Spleen (tissue), 11 donors: ENCODE measurements at regions not wholly inside any gene's neighbourhood (a gene's known extent, or its start where the extent isn't known, plus 50 kb on each side); places are given as distances from the start of the nearest gene placed in this dataset.

ENCODE experiments used
- DNase-seq: peaks from one replicate; pipeline ENCODE4 v3.0.0-alpha.2; 2020
- H3K27ac ChIP-seq, 8 donors: fragments of 200-600 bp; sonication (generic) in 7 of 8; 1 replicate in 4 of 8; 2 replicates in 4 of 8; pipeline versions ENCODE4 v1.5.0 to v1.8.0; 2016 to 2021; ENCODE audit warnings: inconsistent platforms in 4 of 8, mild to moderate bottlenecking in 4 of 8, moderate library complexity in 1 of 8
- H3K27me3 ChIP-seq, 7 donors: fragments of 200-600 bp; sonication (generic) in 6 of 7; replicated peaks in 1 of 7; 1 replicate in 4 of 7; 2 replicates in 3 of 7; pipeline versions ENCODE4 v1.5.0 to v1.8.0; 2016 to 2021; ENCODE audit warnings: inconsistent platforms in 3 of 7, mild to moderate bottlenecking in 1 of 7
- H3K36me3 ChIP-seq, 6 donors: fragments of 200-600 bp; sonication (generic) in 5 of 6; 1 replicate in 4 of 6; 2 replicates in 2 of 6; pipeline versions ENCODE4 v1.5.0 to v1.8.0; 2016 to 2021; ENCODE audit warnings: inconsistent platforms in 2 of 6
- H3K4me1 ChIP-seq, 6 donors: fragments of 200-600 bp; sonication (generic) in 5 of 6; 1 replicate in 3 of 6; 2 replicates in 3 of 6; pipeline versions ENCODE4 v1.5.0 to v1.8.0; 2016 to 2021; ENCODE audit warnings: inconsistent platforms in 3 of 6
- H3K4me3 ChIP-seq, 8 donors: fragments of 200-600 bp; sonication (generic) in 7 of 8; 1 replicate in 4 of 8; 2 replicates in 4 of 8; pipeline versions ENCODE4 v1.5.0 to v1.8.0; 2016 to 2021; ENCODE audit warnings: inconsistent platforms in 4 of 8, mild to moderate bottlenecking in 4 of 8, moderate library complexity in 2 of 8
- H3K9me3 ChIP-seq, 8 donors: fragments of 200-600 bp; sonication (generic) in 7 of 8; 1 replicate in 4 of 8; 2 replicates in 4 of 8; pipeline versions ENCODE4 v1.5.0 to v1.8.0; 2016 to 2021; ENCODE audit warnings: inconsistent platforms in 4 of 8
- CTCF ChIP-seq, 11 experiments: fragments of 200-600 bp in 7 of 11; fragments of 450-650 bp in 4 of 11; sonication (generic) in 4 of 11; IDR thresholded peaks in 8 of 11; conservative IDR thresholded peaks in 3 of 11; 1 replicate in 7 of 11; 2 replicates in 4 of 11; pipeline versions ENCODE4 v1.4.0 to v1.8.0; 2016 to 2021; ENCODE audit warnings: antibody characterized with exemption in 11 of 11, inconsistent platforms in 4 of 11, mild to moderate bottlenecking in 1 of 11
- POLR2A ChIP-seq, 3 donors: fragments of 450-650 bp; IDR thresholded peaks; one replicate each; pipeline ENCODE4 v1.5.1; 2017; ENCODE audit warnings: antibody characterized with exemption in 3 of 3, mild to moderate bottlenecking in 1 of 3
- POLR2AphosphoS5 ChIP-seq, 3 donors: sonication (generic); formaldehyde crosslinking; IDR thresholded peaks; one replicate each; pipeline ENCODE4 v1.5.1; 2017; ENCODE audit warnings: antibody characterized with exemption in 3 of 3
- WGBS, 5 donors: extraction: QIAGEN DNeasy Blood & Tissue Kit in 3 of 5; methylation state at CpG; one replicate each; pipeline versions ENCODE4 v1.1.5 to v1.1.7; 2013 to 2018; 5-methylcytosine and 5-hydroxymethylcytosine counted together
- intact Hi-C: fragments of 100-400 bp; cut with DNase I; formaldehyde crosslinking; loops from one replicate; pipeline ENCODE4 v1.15.0; 2023; ENCODE audit warnings: low total_unique reads
- donor health status: healthy with polysubstance abuse.
- donor health status: DM: no; HTN: no; CAD: no; lungs with moderate emphysema.
- donor health status: DM: no; HTN: no; CAD: no.
- donor health status: Bipolar disorder and iron deficiency.
- donor health status: healthy.
- donor health status: DM: no; HTN: no; CAD: no.
- donor health status: DM: yes; HTN: yes; CAD: no.

- Histone ChIP-seq H3K27ac (no peak overlapping the region), H3K4me1 (no peaks in the 10 kb centered on the region), H3K9me3 (no peaks in the 10 kb centered on the region), H3K4me3 (no peak overlapping the region), H3K27me3 (peaks cover 0 to 7% (median 0%) of the 10 kb centered on the region in 7 donors), H3K36me3 (no peaks in the 10 kb centered on the region)
- TF ChIP-seq POLR2A (IDR thresholded peaks at IDR 0.05) (no peak), POLR2AphosphoS5 (IDR thresholded peaks at IDR 0.05) (no peak), CTCF (IDR thresholded peaks at IDR 0.05 in 8 of 11, conservative IDR thresholded peaks at IDR 0.05 in 3 of 11) (no peak)
- DNase-seq = no peak
- 35 to 49% (median 41%) methylated on average over 4 of the region's 4 CpGs for WGBS, 5 donors
- intact Hi-C loops = no loop called here
Observed at GRCh38 chr6:142679907-142680700, 264.9 kb downstream of the HIVEP2 start.

GRCh38 chr6:142681099-142681498 lies 263.9 kb downstream of the HIVEP2 start:
- peaks cover 0 to 7% (median 0%) of the 10 kb centered on the region in 7 donors for H3K27me3 ChIP-seq
- H3K9me3 ChIP-seq = no peaks in the 10 kb centered on the region
- DNase-seq = no peak
- intact Hi-C loops = no loop called here
- H3K27ac ChIP-seq = no peak overlapping the region
- H3K4me3 ChIP-seq = no peak overlapping the region
- TF ChIP-seq CTCF (IDR thresholded peaks at IDR 0.05 in 8 of 11, conservative IDR thresholded peaks at IDR 0.05 in 3 of 11) = no peak
- TF ChIP-seq POLR2AphosphoS5 (IDR thresholded peaks at IDR 0.05) = no peak
- no peak for TF ChIP-seq POLR2A (IDR thresholded peaks at IDR 0.05)
- H3K4me1 ChIP-seq = no peaks in the 10 kb centered on the region
- WGBS, 5 donors = 90 to 96% (median 94%) methylated on average over 5 of the region's 5 CpGs
- H3K36me3 ChIP-seq = no peaks in the 10 kb centered on the region

GRCh38 chr6:142682985-142683384 lies 262.0 kb downstream of the HIVEP2 start:
- intact Hi-C loops = no loop called here
- DNase-seq = no peak
- WGBS, 5 donors = 68 to 98% (median 95%) methylated on average over 2 of the region's 2 CpGs
- no peaks in the 10 kb centered on the region for H3K36me3 ChIP-seq
- no peak for TF ChIP-seq POLR2AphosphoS5 (IDR thresholded peaks at IDR 0.05)
- TF ChIP-seq CTCF (IDR thresholded peaks at IDR 0.05 in 8 of 11, conservative IDR thresholded peaks at IDR 0.05 in 3 of 11) = no peak
- TF ChIP-seq POLR2A (IDR thresholded peaks at IDR 0.05) = no peak
- H3K27me3 ChIP-seq = no peaks in the 10 kb centered on the region
- H3K27ac ChIP-seq = no peak overlapping the region
- H3K9me3 ChIP-seq = no peaks in the 10 kb centered on the region
- no peak overlapping the region for H3K4me3 ChIP-seq
- H3K4me1 ChIP-seq = no peaks in the 10 kb centered on the region

- WGBS, 5 donors = 81 to 90% (median 85%) methylated on average over 6 of the region's 6 CpGs
- TF ChIP-seq CTCF (IDR thresholded peaks at IDR 0.05 in 8 of 11, conservative IDR thresholded peaks at IDR 0.05 in 3 of 11) (no peak), POLR2AphosphoS5 (IDR thresholded peaks at IDR 0.05) (no peak), POLR2A (IDR thresholded peaks at IDR 0.05) (no peak)
- intact Hi-C loops = no loop called here
- Histone ChIP-seq H3K4me1 (no peaks in the 10 kb centered on the region), H3K9me3 (no peaks in the 10 kb centered on the region), H3K27ac (no peak overlapping the region), H3K4me3 (no peak overlapping the region), H3K27me3 (no peaks in the 10 kb centered on the region), H3K36me3 (no peaks in the 10 kb centered on the region)
- DNase-seq = no peak
Observed at GRCh38 chr6:142683714-142684141, 261.2 kb downstream of the HIVEP2 start.
